ENCODE measurements at regions not wholly inside any gene's neighbourhood (a gene's known extent, or its start where the extent isn't known, plus 50 kb on each side); places are given as distances from the start of the nearest gene placed in this dataset.

- DNase-seq (ENCODE audit: low read depth, low spot score) = no peak
- no peak for TF ChIP-seq CTCF (IDR thresholded peaks at IDR 0.05; ENCODE audit: low read depth, low read length)
- CTCF ChIA-PET = no interaction called here
- POLR2A ChIA-PET = no interaction called here
- H3K27ac ChIP-seq (ENCODE audit: low read depth, low read length) = no peak overlapping the region
- peaks cover 12% of the 10 kb centered on the region for H3K9me3 ChIP-seq (ENCODE audit: control insufficient read depth, insufficient read depth, low read length)
- no peak overlapping the region for H3K4me3 ChIP-seq (ENCODE audit: low read depth, low read length)
- H3K27me3 ChIP-seq (ENCODE audit: control insufficient read depth, insufficient read depth, low read length) = no peaks in the 10 kb centered on the region
These were observed 256.9 kb downstream of the CDH19 start for GRCh38 chr18:66346833-66347588.

- Histone ChIP-seq H3K9me3 (ENCODE audit: control insufficient read depth, insufficient read depth, low read length) (peaks cover 12% of the 10 kb centered on the region), H3K27me3 (ENCODE audit: control insufficient read depth, insufficient read depth, low read length) (no peaks in the 10 kb centered on the region), H3K4me3 (ENCODE audit: low read depth, low read length) (no peak overlapping the region), H3K27ac (ENCODE audit: low read depth, low read length) (no peak overlapping the region)
- CTCF ChIA-PET = no interaction called here
- no peak for TF ChIP-seq CTCF (IDR thresholded peaks at IDR 0.05; ENCODE audit: low read depth, low read length)
- no peak for DNase-seq (ENCODE audit: low read depth, low spot score)
- POLR2A ChIA-PET = no interaction called here
These were observed 259.7 kb downstream of the CDH19 start for GRCh38 chr18:66344227-66344626.

GRCh38 chr18:66342577-66342976 is 261.3 kb downstream of the CDH19 start:
- H3K4me3 ChIP-seq (ENCODE audit: low read depth, low read length) = no peak overlapping the region
- ChIA-PET POLR2A (no interaction called here), CTCF (no interaction called here)
- H3K9me3 ChIP-seq (ENCODE audit: control insufficient read depth, insufficient read depth, low read length) = peaks cover 9% of the 10 kb centered on the region
- no peaks in the 10 kb centered on the region for H3K27me3 ChIP-seq (ENCODE audit: control insufficient read depth, insufficient read depth, low read length)
- H3K27ac ChIP-seq (ENCODE audit: low read depth, low read length) = no peak overlapping the region
- no peak for DNase-seq (ENCODE audit: low read depth, low spot score)
- TF ChIP-seq CTCF (IDR thresholded peaks at IDR 0.05; ENCODE audit: low read depth, low read length) = no peak

GRCh38 chr18:66334534-66334933 is 269.4 kb downstream of the CDH19 start:
- DNase-seq (ENCODE audit: low read depth, low spot score) = no peak
- POLR2A ChIA-PET = no interaction called here
- Histone ChIP-seq H3K27ac (ENCODE audit: low read depth, low read length) (no peak overlapping the region), H3K4me3 (ENCODE audit: low read depth, low read length) (no peak overlapping the region), H3K9me3 (ENCODE audit: control insufficient read depth, insufficient read depth, low read length) (peaks cover 24% of the 10 kb centered on the region; the same call in 1 of the 2 replicates), H3K27me3 (ENCODE audit: control insufficient read depth, insufficient read depth, low read length) (no peaks in the 10 kb centered on the region)
- CTCF ChIA-PET = no interaction called here
- no peak for TF ChIP-seq CTCF (IDR thresholded peaks at IDR 0.05; ENCODE audit: low read depth, low read length)

- no peak overlapping the region for H3K27ac ChIP-seq (ENCODE audit: low read depth, low read length)
- ChIA-PET POLR2A (no interaction called here), CTCF (no interaction called here)
- no peak for DNase-seq (ENCODE audit: low read depth, low spot score)
- peaks cover 9% of the 10 kb centered on the region; the same call in 1 of the 2 replicates for H3K9me3 ChIP-seq (ENCODE audit: control insufficient read depth, insufficient read depth, low read length)
- H3K27me3 ChIP-seq (ENCODE audit: control insufficient read depth, insufficient read depth, low read length) = no peaks in the 10 kb centered on the region
- no peak overlapping the region for H3K4me3 ChIP-seq (ENCODE audit: low read depth, low read length)
- TF ChIP-seq CTCF (IDR thresholded peaks at IDR 0.05; ENCODE audit: low read depth, low read length) = no peak
These were observed 274.2 kb downstream of the CDH19 start for GRCh38 chr18:66329716-66330115.

Measured in AG04450 (cell line).